ENCODE measurements at regions not wholly inside any gene's neighbourhood (a gene's known extent, or its start where the extent isn't known, plus 50 kb on each side); places are given as distances from the start of the nearest gene placed in this dataset.
A peak's percentile ranks its signal among the peaks of the same experiment; 100 is the strongest.

- peak; percentile 56 for DNase-seq
- Mint-ChIP-seq H3K9me3 (no peaks in the 10 kb centered on the region), H3K27me3 (ENCODE audit: low read depth) (no peaks in the 10 kb centered on the region), H3K4me1 (peaks cover 76 to 78% of the 10 kb centered on the region in 2 experiments), H3K27ac (peak overlapping the region; percentile 85 to 96 (median 88); a peak in 6 of 7 replicates), H3K4me3 (peak overlapping the region in 1 of 2 experiments; percentile 42; a peak in 2 of 5 replicates), H3K36me3 (ENCODE audit: insufficient read depth in 1 of 3, low read depth in 3 of 3) (0 out of 7 replicates have a peak, but pooled peaks cover 0 to 1% (median 0%) of the 10 kb centered on the region in 3 experiments)
- Histone ChIP-seq H4K20me1 (ENCODE audit: control insufficient read depth, insufficient read depth, insufficient read length) (no peaks in the 10 kb centered on the region), H3K27ac (ENCODE audit: insufficient read length, low read depth, low read length) (no peak overlapping the region), H3T11ph (ENCODE audit: low read length) (no peak overlapping the region), H3K4me1 (ENCODE audit: insufficient read depth, low read length) (peaks cover 26% of the 10 kb centered on the region), H2BK15ac (ENCODE audit: low read depth, low read length) (no peak overlapping the region), H2BK120ac (ENCODE audit: low read depth, low read length, poor library complexity, severe bottlenecking) (no peak overlapping the region), H3K79me2 (ENCODE audit: insufficient read depth, low read length) (no peaks in the 10 kb centered on the region), H2BK12ac (ENCODE audit: insufficient read length, low read depth, low read length) (no peak overlapping the region), H2AFZ (ENCODE audit: low read length) (no peak overlapping the region), H3K9me3 (ENCODE audit: control insufficient read depth, low read depth, low read length) (no peaks in the 10 kb centered on the region), H3K4me2 (ENCODE audit: insufficient read depth, insufficient read length, low read length) (peak overlapping the region; percentile 29), H2BK5ac (ENCODE audit: insufficient read length, low read length) (no peak overlapping the region), H3K27me3 (ENCODE audit: insufficient read depth, low read length) (no peaks in the 10 kb centered on the region), H2BK20ac (ENCODE audit: low read depth, low read length, poor library complexity, severe bottlenecking) (no peak overlapping the region), H3K23me2 (ENCODE audit: insufficient read length, low read depth, low read length, poor library complexity, severe bottlenecking) (no peaks in the 10 kb centered on the region), H3K79me1 (ENCODE audit: insufficient read depth, low read depth, low read length, poor library complexity, severe bottlenecking) (no peaks in the 10 kb centered on the region), H3K14ac (ENCODE audit: insufficient read depth, low read length) (no peak overlapping the region), H3K18ac (ENCODE audit: insufficient read length, low read depth, low read length) (no peak overlapping the region), H2AK5ac (ENCODE audit: insufficient read length, low read length) (no peak overlapping the region), H3K4ac (ENCODE audit: low read depth, low read length) (no peak overlapping the region), H4K8ac (replicated peaks; ENCODE audit: insufficient read length, low read depth, low read length) (no peak overlapping the region), H3K9ac (ENCODE audit: extremely low read depth, insufficient read length, low read length) (no peak overlapping the region), H3K56ac (ENCODE audit: insufficient read length, low read depth, low read length) (no peak overlapping the region), H4K5ac (ENCODE audit: insufficient read length, low read depth, low read length) (no peak overlapping the region), H3K23ac (ENCODE audit: insufficient read length, low read depth, low read length) (no peak overlapping the region), H4K91ac (ENCODE audit: insufficient read length, low read depth, low read length) (no peak overlapping the region)
- TF ChIP-seq CTCF (conservative IDR thresholded peaks at IDR 0.05): no peak
- no CpG with 5 or more reads among the region's 2 CpGs for WGBS (ENCODE audit: extremely low coverage, insufficient read length, low lambda C conversion rate)
Measured at GRCh38 chr6:144657691-144658090, 372.6 kb downstream of the UTRN start.

Data from H9 (cell line).